Adrenal gland (tissue), 9 donors: ENCODE measurements at regions not wholly inside any gene's neighbourhood (a gene's known extent, or its start where the extent isn't known, plus 50 kb on each side); places are given as distances from the start of the nearest gene placed in this dataset.

Source experiments
- DNase-seq, 7 donors: peaks; one replicate each; pipeline ENCODE4 v3.0.0-alpha.2; 2019 to 2020
- H3K27ac ChIP-seq, 5 donors: fragments of 200-600 bp; sonication (generic) in 4 of 5; 1 replicate in 3 of 5; 2 replicates in 2 of 5; pipeline versions ENCODE4 v1.5.1 to v1.8.0; 2016 to 2020; ENCODE audit warnings: mild to moderate bottlenecking in 1 of 5
- H3K27me3 ChIP-seq: fragments of 200-600 bp; 2 replicates; pipeline ENCODE4 v1.8.0; 2021
- H3K36me3 ChIP-seq, 2 donors: fragments of 200-600 bp; replicated peaks in 1 of 2; 1 replicate in 1 of 2; 2 replicates in 1 of 2; pipeline versions ENCODE4 v1.5.1 to v1.8.0; 2018 to 2022
- H3K4me1 ChIP-seq, 2 donors: fragments of 200-600 bp; replicated peaks in 1 of 2; 1 replicate in 1 of 2; 2 replicates in 1 of 2; pipeline versions ENCODE4 v1.5.1 to v1.8.0; 2018 to 2021
- H3K4me3 ChIP-seq, 4 donors: fragments of 200-600 bp; sonication (generic) in 3 of 4; one replicate each; pipeline ENCODE4 v1.5.1; 2016 to 2018
- H3K9me3 ChIP-seq, 3 donors: fragments of 200-600 bp; sonication (generic) in 1 of 3; replicated peaks in 1 of 3; 1 replicate in 2 of 3; 2 replicates in 1 of 3; pipeline versions ENCODE4 v1.5.1 to v1.8.0; 2016 to 2021
- CTCF ChIP-seq, 6 experiments: fragments of 450-650 bp in 4 of 6; fragments of 200-600 bp in 2 of 6; sonication (generic) in 1 of 6; IDR thresholded peaks; 1 replicate in 5 of 6; 2 replicates in 1 of 6; pipeline versions ENCODE4 v1.5.1 to v1.8.0; 2016 to 2021; ENCODE audit warnings: antibody characterized with exemption in 6 of 6, mild to moderate bottlenecking in 2 of 6, moderate library complexity in 1 of 6
- POLR2A ChIP-seq, 2 donors: fragments of 450-650 bp; IDR thresholded peaks; one replicate each; pipeline ENCODE4 v1.6.1; 2017; ENCODE audit warnings: antibody characterized with exemption in 2 of 2, mild to moderate bottlenecking in 2 of 2, moderate library complexity in 1 of 2
- WGBS, 4 donors: extraction: QIAGEN DNeasy Blood & Tissue Kit in 2 of 4; methylation state at CpG; one replicate each; pipeline versions ENCODE4 v1.1.5 to v1.1.7; 2013 to 2017; 5-methylcytosine and 5-hydroxymethylcytosine counted together
- intact Hi-C, 2 donors: fragments of 100-400 bp; cut with DNase I; formaldehyde crosslinking; loops; one replicate each; pipeline versions ENCODE4 v1.14.1 to v1.15.0; 2022 to 2023
- donor health status: healthy with polysubstance abuse.
- donor health status: Bipolar disorder and iron deficiency.
- donor health status: DM: yes; HTN: yes; CAD: no.
- donor health status: DM: no; HTN: no; CAD: no.
- donor health status: DM: no; HTN: no; CAD: no.

- TF ChIP-seq POLR2A (IDR thresholded peaks at IDR 0.05) (no peak), CTCF (IDR thresholded peaks at IDR 0.05) (no peak)
- Histone ChIP-seq H3K36me3 (no peaks in the 10 kb centered on the region), H3K4me3 (no peak overlapping the region), H3K27ac (no peak overlapping the region), H3K4me1 (no peaks in the 10 kb centered on the region), H3K9me3 (no peaks in the 10 kb centered on the region), H3K27me3 (peaks cover 14% of the 10 kb centered on the region)
- intact Hi-C loops = no loop called here
- DNase-seq = no peak
- 59 to 76% (median 68%) methylated on average over 3 of the region's 3 CpGs for WGBS, 4 donors
Observed at GRCh38 chrX:39903343-39903742, 194.4 kb downstream of the BCOR start.

GRCh38 chrX:39903937-39904336, 193.8 kb downstream of the BCOR start:
- H3K27ac ChIP-seq = peak overlapping the region in 1 of 5 donors; percentile 61
- 76 to 96% (median 91%) methylated on average over 3 to 4 of the region's 4 CpGs for WGBS, 4 donors
- H3K9me3 ChIP-seq = no peaks in the 10 kb centered on the region
- H3K4me1 ChIP-seq = peaks cover 0 to 4% of the 10 kb centered on the region in 2 donors
- H3K27me3 ChIP-seq = peaks cover 12% of the 10 kb centered on the region
- no peak overlapping the region for H3K4me3 ChIP-seq
- intact Hi-C loops = no loop called here
- TF ChIP-seq POLR2A (IDR thresholded peaks at IDR 0.05) (no peak), CTCF (IDR thresholded peaks at IDR 0.05) (no peak)
- no peaks in the 10 kb centered on the region for H3K36me3 ChIP-seq
- DNase-seq = no peak

GRCh38 chrX:39904816-39905537, 192.8 kb downstream of the BCOR start:
- H3K36me3 ChIP-seq = no peaks in the 10 kb centered on the region
- no peak for DNase-seq
- H3K4me3 ChIP-seq = no peak overlapping the region
- H3K9me3 ChIP-seq = no peaks in the 10 kb centered on the region
- H3K4me1 ChIP-seq = peaks cover 0 to 5% of the 10 kb centered on the region in 2 donors
- peak overlapping the region in 1 of 5 donors; percentile 34 for H3K27ac ChIP-seq
- TF ChIP-seq POLR2A (IDR thresholded peaks at IDR 0.05) = no peak
- TF ChIP-seq CTCF (IDR thresholded peaks at IDR 0.05) = no peak
- WGBS, 4 donors = 77 to 81% (median 79%) methylated on average over 13 to 21 of the region's 21 CpGs
- intact Hi-C loops = no loop called here
- H3K27me3 ChIP-seq = peaks cover 9% of the 10 kb centered on the region

GRCh38 chrX:39905538-39905891, 192.2 kb downstream of the BCOR start:
- TF ChIP-seq CTCF (IDR thresholded peaks at IDR 0.05) (no peak), POLR2A (IDR thresholded peaks at IDR 0.05) (no peak)
- intact Hi-C loops = no loop called here
- 53 to 77% (median 63%) methylated on average over 6 to 14 of the region's 14 CpGs for WGBS, 4 donors
- no peaks in the 10 kb centered on the region for H3K36me3 ChIP-seq
- peak overlapping the region in 1 of 5 donors; percentile 34 for H3K27ac ChIP-seq
- H3K9me3 ChIP-seq = no peaks in the 10 kb centered on the region
- no peak for DNase-seq
- peaks cover 10% of the 10 kb centered on the region for H3K27me3 ChIP-seq
- H3K4me1 ChIP-seq = peaks cover 0 to 5% of the 10 kb centered on the region in 2 donors
- H3K4me3 ChIP-seq = no peak overlapping the region
